ENCODE measurements at regions not wholly inside any gene's neighbourhood (a gene's known extent, or its start where the extent isn't known, plus 50 kb on each side); places are given as distances from the start of the nearest gene placed in this dataset.

- Histone ChIP-seq H3F3A (ENCODE audit: low read depth) (no peaks in the 10 kb centered on the region), H3K9ac (ENCODE audit: low read depth, low read length, poor library complexity, severe bottlenecking) (no peak overlapping the region), H3K79me2 (ENCODE audit: insufficient read depth, low read length) (no peaks in the 10 kb centered on the region), H3K27me3 (ENCODE audit: insufficient read depth, low read length, poor library complexity, severe bottlenecking) (no peaks in the 10 kb centered on the region), H3K4me3 (ENCODE audit: low read length, poor library complexity, severe bottlenecking) (no peak overlapping the region), H3K4me2 (ENCODE audit: low read depth, low read length, poor library complexity, severe bottlenecking) (no peak overlapping the region), H3K4me1 (ENCODE audit: insufficient read depth, low read length, poor library complexity, severe bottlenecking) (no peaks in the 10 kb centered on the region), H2AFZ (ENCODE audit: low read length) (no peak overlapping the region), H4K20me1 (ENCODE audit: insufficient read depth, low read length, poor library complexity, severe bottlenecking) (no peaks in the 10 kb centered on the region), H3K9me3 (ENCODE audit: insufficient read depth, low read depth, low read length) (no peaks in the 10 kb centered on the region), H3K9me2 (replicated peaks; ENCODE audit: low read depth, low read length) (no peaks in the 10 kb centered on the region), H3K36me3 (ENCODE audit: insufficient read depth, low read length) (no peaks in the 10 kb centered on the region)
- no peak for TF ChIP-seq CTCF (conservative IDR thresholded peaks at IDR 0.05; ENCODE audit: low read length)
- no peak for TF ChIP-seq EZH2phosphoT487 (IDR thresholded peaks at IDR 0.05; ENCODE audit: borderline replicate concordance)
Measured at GRCh38 chr2:7272210-7272609, 355.0 kb downstream of the RNF144A start.

GRCh38 chr2:7278984-7279383 is 361.8 kb downstream of the RNF144A start:
- Histone ChIP-seq H3K27me3 (ENCODE audit: insufficient read depth, low read length, poor library complexity, severe bottlenecking) (no peaks in the 10 kb centered on the region), H3K4me2 (ENCODE audit: low read depth, low read length, poor library complexity, severe bottlenecking) (no peak overlapping the region), H4K20me1 (ENCODE audit: insufficient read depth, low read length, poor library complexity, severe bottlenecking) (no peaks in the 10 kb centered on the region), H3K9me2 (replicated peaks; ENCODE audit: low read depth, low read length) (no peaks in the 10 kb centered on the region), H2AFZ (ENCODE audit: low read length) (no peak overlapping the region), H3K36me3 (ENCODE audit: insufficient read depth, low read length) (no peaks in the 10 kb centered on the region), H3K4me3 (ENCODE audit: low read length, poor library complexity, severe bottlenecking) (no peak overlapping the region), H3K4me1 (ENCODE audit: insufficient read depth, low read length, poor library complexity, severe bottlenecking) (no peaks in the 10 kb centered on the region), H3F3A (ENCODE audit: low read depth) (no peaks in the 10 kb centered on the region), H3K79me2 (ENCODE audit: insufficient read depth, low read length) (no peaks in the 10 kb centered on the region), H3K9ac (ENCODE audit: low read depth, low read length, poor library complexity, severe bottlenecking) (no peak overlapping the region), H3K9me3 (ENCODE audit: insufficient read depth, low read depth, low read length) (no peaks in the 10 kb centered on the region)
- no peak for TF ChIP-seq CTCF (conservative IDR thresholded peaks at IDR 0.05; ENCODE audit: low read length)
- no peak for TF ChIP-seq EZH2phosphoT487 (IDR thresholded peaks at IDR 0.05; ENCODE audit: borderline replicate concordance)

- Histone ChIP-seq H4K20me1 (ENCODE audit: insufficient read depth, low read length, poor library complexity, severe bottlenecking) (no peaks in the 10 kb centered on the region), H3K36me3 (ENCODE audit: insufficient read depth, low read length) (no peaks in the 10 kb centered on the region), H3K4me3 (ENCODE audit: low read length, poor library complexity, severe bottlenecking) (no peak overlapping the region), H3K27me3 (ENCODE audit: insufficient read depth, low read length, poor library complexity, severe bottlenecking) (no peaks in the 10 kb centered on the region), H3K9me2 (replicated peaks; ENCODE audit: low read depth, low read length) (no peaks in the 10 kb centered on the region), H2AFZ (ENCODE audit: low read length) (no peak overlapping the region), H3K9ac (ENCODE audit: low read depth, low read length, poor library complexity, severe bottlenecking) (no peak overlapping the region), H3K79me2 (ENCODE audit: insufficient read depth, low read length) (no peaks in the 10 kb centered on the region), H3K4me2 (ENCODE audit: low read depth, low read length, poor library complexity, severe bottlenecking) (no peak overlapping the region), H3F3A (ENCODE audit: low read depth) (no peaks in the 10 kb centered on the region), H3K9me3 (ENCODE audit: insufficient read depth, low read depth, low read length) (no peaks in the 10 kb centered on the region), H3K4me1 (ENCODE audit: insufficient read depth, low read length, poor library complexity, severe bottlenecking) (no peaks in the 10 kb centered on the region)
- TF ChIP-seq EZH2phosphoT487 (IDR thresholded peaks at IDR 0.05; ENCODE audit: borderline replicate concordance) (no peak), CTCF (conservative IDR thresholded peaks at IDR 0.05; ENCODE audit: low read length) (no peak)
Measured at GRCh38 chr2:7279421-7279949, 362.3 kb downstream of the RNF144A start.

Measured in Loucy (cell line).